Gastrocnemius medialis (tissue), 4 donors: ENCODE measurements at regions not wholly inside any gene's neighbourhood (a gene's known extent, or its start where the extent isn't known, plus 50 kb on each side); places are given as distances from the start of the nearest gene placed in this dataset.
"Not testable (repeated sequence)": the region's sequence is repeated elsewhere in the genome, so short reads cannot be mapped to it uniquely, and the experiment has no call there.

Experiments
- ATAC-seq, 2 donors: fragments of 150-250 bp; one replicate each; pipeline ENCODE4 v1.9.1; 2016
- DNase-seq, 2 donors: peaks; one replicate each; pipeline ENCODE4 v3.0.0-alpha.2; 2019
- H3K27ac ChIP-seq, 4 donors: fragments of 200-600 bp; sonication (generic); 1 replicate in 1 of 4; 2 replicates in 3 of 4; pipeline ENCODE4 v1.5.1; 2016 to 2018; ENCODE audit warnings: mild to moderate bottlenecking in 2 of 4, moderate library complexity in 1 of 4
- H3K27me3 ChIP-seq, 3 donors: fragments of 200-600 bp; sonication (generic) in 2 of 3; 1 replicate in 1 of 3; 2 replicates in 2 of 3; pipeline versions ENCODE4 v1.5.1 to v1.6.0; 2016 to 2019; ENCODE audit warnings: mild to moderate bottlenecking in 1 of 3, moderate library complexity in 1 of 3
- H3K36me3 ChIP-seq, 2 donors: fragments of 200-600 bp; sonication (generic) in 1 of 2; one replicate each; pipeline ENCODE4 v1.5.1; 2017 to 2018
- H3K4me1 ChIP-seq, 2 donors: fragments of 200-600 bp; sonication (generic) in 1 of 2; one replicate each; pipeline ENCODE4 v1.5.1; 2016 to 2017; ENCODE audit warnings: mild to moderate bottlenecking in 2 of 2
- H3K4me3 ChIP-seq, 4 donors: fragments of 200-600 bp; sonication (generic) in 3 of 4; 1 replicate in 1 of 4; 2 replicates in 3 of 4; pipeline ENCODE4 v1.5.1; 2016 to 2019; ENCODE audit warnings: mild to moderate bottlenecking in 2 of 4
- H3K9me3 ChIP-seq, 3 donors: fragments of 200-600 bp; sonication (generic) in 2 of 3; 1 replicate in 1 of 3; 2 replicates in 2 of 3; pipeline ENCODE4 v1.5.1; 2016 to 2019
- CTCF ChIP-seq, 5 experiments: fragments of 450-650 bp in 3 of 5; fragments of 200-600 bp in 2 of 5; sonication (generic) in 2 of 5; IDR thresholded peaks in 4 of 5; conservative IDR thresholded peaks in 1 of 5; 1 replicate in 4 of 5; 2 replicates in 1 of 5; pipeline ENCODE4 v1.5.1; 2016 to 2019; ENCODE audit warnings: antibody characterized with exemption in 5 of 5, mild to moderate bottlenecking in 3 of 5, moderate library complexity in 3 of 5
- POLR2A ChIP-seq, 2 donors: fragments of 450-650 bp; IDR thresholded peaks; one replicate each; pipeline ENCODE4 v1.6.1; 2017; ENCODE audit warnings: antibody characterized with exemption in 2 of 2, mild to moderate bottlenecking in 2 of 2, moderate library complexity in 2 of 2
- in situ Hi-C, 4 donors: fragments of 200-750 bp; cut with MboI; loops; one replicate each; pipeline versions ENCODE4 v1.15.0 to v1.8.0; 2017; ENCODE audit warnings: low sequenced_read_pairs in 4 of 4
- intact Hi-C: fragments of 100-400 bp; cut with DNase I; formaldehyde crosslinking; loops from one replicate; pipeline ENCODE4 v1.15.1; 2023; ENCODE audit warnings: low total_unique reads

- DNase-seq, result no peak
- H3K9me3 ChIP-seq, result no peaks in the 10 kb centered on the region
- TF ChIP-seq CTCF (IDR thresholded peaks at IDR 0.05 in 4 of 5, conservative IDR thresholded peaks at IDR 0.05 in 1 of 5), result no peak
- TF ChIP-seq POLR2A (IDR thresholded peaks at IDR 0.05), result no peak
- no peak overlapping the region for H3K27ac ChIP-seq
- intact Hi-C loops, result no loop called here
- ATAC-seq, result no peak
- H3K36me3 ChIP-seq, result no peaks in the 10 kb centered on the region
- in situ Hi-C loops, result no loop called here
- H3K27me3 ChIP-seq, result no peaks in the 10 kb centered on the region
- no peaks in the 10 kb centered on the region for H3K4me1 ChIP-seq
- no peak overlapping the region for H3K4me3 ChIP-seq
Measured at GRCh38 chr9:16290169-16290568, 580.3 kb downstream of the BNC2 start.

GRCh38 chr9:16291921-16292320 lies 578.5 kb downstream of the BNC2 start:
- Histone ChIP-seq H3K27ac (no peak overlapping the region), H3K4me3 (no peak overlapping the region), H3K9me3 (no peaks in the 10 kb centered on the region), H3K27me3 (no peaks in the 10 kb centered on the region), H3K4me1 (no peaks in the 10 kb centered on the region), H3K36me3 (no peaks in the 10 kb centered on the region)
- TF ChIP-seq CTCF (IDR thresholded peaks at IDR 0.05 in 4 of 5, conservative IDR thresholded peaks at IDR 0.05 in 1 of 5) (no peak), POLR2A (IDR thresholded peaks at IDR 0.05) (no peak)
- in situ Hi-C loops (no loop called here), intact Hi-C loops (no loop called here)
- no peak for DNase-seq
- no peak for ATAC-seq

GRCh38 chr9:16293610-16294009 lies 576.9 kb downstream of the BNC2 start:
- in situ Hi-C loops, result no loop called here
- DNase-seq, result no peak
- no peak for ATAC-seq
- no peak overlapping the region for H3K27ac ChIP-seq
- no peak overlapping the region for H3K4me3 ChIP-seq
- no peaks in the 10 kb centered on the region for H3K27me3 ChIP-seq
- no peak for TF ChIP-seq POLR2A (IDR thresholded peaks at IDR 0.05)
- TF ChIP-seq CTCF (IDR thresholded peaks at IDR 0.05 in 4 of 5, conservative IDR thresholded peaks at IDR 0.05 in 1 of 5), result no peak
- intact Hi-C loops, result no loop called here
- no peaks in the 10 kb centered on the region for H3K4me1 ChIP-seq
- H3K36me3 ChIP-seq, result no peaks in the 10 kb centered on the region
- H3K9me3 ChIP-seq, result no peaks in the 10 kb centered on the region

- intact Hi-C loops (no loop called here), in situ Hi-C loops (no loop called here)
- Histone ChIP-seq H3K36me3 (no peaks in the 10 kb centered on the region), H3K9me3 (no peaks in the 10 kb centered on the region), H3K27ac (no peak overlapping the region), H3K4me1 (no peaks in the 10 kb centered on the region), H3K4me3 (no peak overlapping the region), H3K27me3 (no peaks in the 10 kb centered on the region)
- TF ChIP-seq POLR2A (IDR thresholded peaks at IDR 0.05) (no peak), CTCF (IDR thresholded peaks at IDR 0.05 in 4 of 5, conservative IDR thresholded peaks at IDR 0.05 in 1 of 5) (no peak)
- DNase-seq, result no peak
- ATAC-seq, result no peak
Measured at GRCh38 chr9:16294133-16294770, 576.2 kb downstream of the BNC2 start.

- H3K4me3 ChIP-seq, in situ Hi-C loops, H3K9me3 ChIP-seq, H3K27me3 ChIP-seq, H3K4me1 ChIP-seq, intact Hi-C loops, ATAC-seq, H3K27ac ChIP-seq, H3K36me3 ChIP-seq, DNase-seq: not testable (repeated sequence)
Measured at GRCh38 chr9:16294940-16295339, 575.5 kb downstream of the BNC2 start.

- not testable (repeated sequence) for H3K4me3 ChIP-seq, H3K27ac ChIP-seq
Measured at GRCh38 chr9:16299368-16299767, 571.1 kb downstream of the BNC2 start.

More at GRCh38 chr9:16299368-16299767, 571.1 kb downstream of the BNC2 start:
- in situ Hi-C loops, H3K36me3 ChIP-seq, DNase-seq, H3K4me1 ChIP-seq, intact Hi-C loops, ATAC-seq, H3K9me3 ChIP-seq, H3K27me3 ChIP-seq: not testable (repeated sequence)
